Spinal cord (tissue), 9 donors: ENCODE measurements at regions not wholly inside any gene's neighbourhood (a gene's known extent, or its start where the extent isn't known, plus 50 kb on each side); places are given as distances from the start of the nearest gene placed in this dataset.
"Not testable (repeated sequence)": the region's sequence is repeated elsewhere in the genome, so short reads cannot be mapped to it uniquely, and the experiment has no call there.

Experiments used
- DNase-seq, 6 donors: peaks; one replicate each; pipeline versions ENCODE4 v3.0.0 to v3.0.0-alpha.2; 2013 to 2015; ENCODE audit warnings: low spot score in 6 of 6, low read depth in 4 of 6
- H3K27ac ChIP-seq: one replicate; pipeline ENCODE4 v1.5.1; 2013; ENCODE audit warnings: low read depth, low read length, control low read depth
- H3K27me3 ChIP-seq: one replicate; pipeline ENCODE4 v1.6.1; 2013; ENCODE audit warnings: low read length; ENCODE audit not compliant: control insufficient read depth, insufficient read depth
- H3K36me3 ChIP-seq: one replicate; pipeline ENCODE4 v1.6.1; 2013; ENCODE audit warnings: low read length; ENCODE audit not compliant: control insufficient read depth, insufficient read depth
- H3K4me1 ChIP-seq: one replicate; pipeline ENCODE4 v1.6.1; 2013; ENCODE audit warnings: low read length; ENCODE audit not compliant: control insufficient read depth, insufficient read depth
- H3K4me3 ChIP-seq: one replicate; pipeline ENCODE4 v1.5.1; 2013; ENCODE audit warnings: low read depth, low read length, control low read depth
- H3K9me3 ChIP-seq: one replicate; pipeline ENCODE4 v1.6.1; 2013; ENCODE audit warnings: low read length; ENCODE audit not compliant: control insufficient read depth, insufficient read depth
- WGBS: methylation state at CpG from one replicate; pipeline ENCODE4 v1.1.5; 2013; ENCODE audit warnings: missing lambda C conversion rate; ENCODE audit not compliant: insufficient coverage; 5-methylcytosine and 5-hydroxymethylcytosine counted together
- donor health status: healthy.

DNA sequence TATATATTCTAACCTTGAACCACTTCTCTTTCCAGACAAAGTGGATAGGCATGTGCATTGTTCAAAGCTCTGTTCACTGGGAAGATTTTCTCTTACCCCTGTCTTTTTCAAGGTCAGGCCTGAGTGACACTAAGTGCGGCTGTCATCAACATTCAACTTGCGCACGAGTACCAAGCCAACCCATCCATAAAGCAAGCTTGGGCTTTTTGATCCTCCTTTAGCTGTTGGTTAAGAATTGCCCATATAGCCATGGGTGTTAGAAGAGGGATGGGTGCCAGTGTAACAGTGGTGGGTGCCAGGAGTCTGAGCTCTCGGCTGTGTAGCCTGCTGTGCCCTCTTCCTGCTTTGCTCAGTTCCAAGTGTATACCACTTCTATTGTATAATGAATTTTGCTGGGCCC lies 136.1 kb downstream of the GLUL start:
- Histone ChIP-seq H3K27me3 (no peaks in the 10 kb centered on the region), H3K36me3 (no peaks in the 10 kb centered on the region), H3K4me1 (no peaks in the 10 kb centered on the region), H3K4me3 (no peak overlapping the region), H3K9me3 (no peaks in the 10 kb centered on the region), H3K27ac (no peak overlapping the region)
- no peak for DNase-seq
- WGBS, result no CpG with 5 or more reads among the region's 4 CpGs

DNA sequence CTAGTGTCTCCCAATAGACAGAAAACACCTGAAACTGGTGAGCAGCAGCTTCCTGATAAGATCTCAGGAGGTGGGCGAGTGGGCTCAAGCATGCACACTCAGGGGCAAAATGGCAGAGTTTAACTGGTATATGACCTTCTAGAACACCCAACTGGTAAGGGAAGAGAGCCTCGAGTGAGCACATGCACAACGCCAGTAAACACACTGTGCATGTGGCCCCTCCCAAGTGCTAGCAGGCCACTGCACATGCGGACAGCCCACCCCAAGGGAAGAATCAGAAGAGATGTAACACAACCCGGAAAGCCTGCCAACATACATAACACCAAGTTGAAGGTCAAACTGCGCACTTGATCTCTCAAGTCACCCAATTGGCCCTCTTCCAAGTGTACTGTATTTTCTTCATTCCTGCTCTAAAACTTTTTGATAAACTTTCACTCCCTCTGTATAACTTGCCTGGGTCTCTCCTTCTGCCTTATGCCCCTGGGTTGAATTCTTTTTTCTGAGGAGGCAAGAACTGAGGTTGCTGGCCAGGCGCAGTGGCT lies 138.2 kb downstream of the GLUL start:
- DNase-seq, result no peak
- Histone ChIP-seq H3K27me3 (no peaks in the 10 kb centered on the region), H3K27ac (no peak overlapping the region), H3K36me3 (no peaks in the 10 kb centered on the region), H3K9me3 (no peaks in the 10 kb centered on the region), H3K4me1 (no peaks in the 10 kb centered on the region), H3K4me3 (no peak overlapping the region)
- WGBS, result 87% methylated on average over 6 of the region's 7 CpGs

DNA sequence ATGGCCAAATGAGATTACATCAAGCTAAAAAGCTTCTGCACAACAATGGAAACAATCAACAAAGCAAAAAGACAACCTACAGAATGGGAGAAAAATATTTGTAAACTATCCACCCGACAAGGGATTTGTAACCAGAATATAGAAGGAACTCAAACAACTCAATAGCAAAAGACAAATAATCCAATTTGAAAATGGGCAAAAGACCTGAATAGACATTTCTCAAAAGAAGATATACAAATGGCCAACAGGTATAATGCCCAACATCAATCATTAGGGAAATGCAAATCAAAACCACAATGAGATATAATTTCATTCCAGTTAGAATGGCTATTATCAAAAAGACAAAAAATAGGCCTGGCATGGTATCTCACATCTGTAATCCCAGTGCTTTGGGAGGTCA lies 140.0 kb downstream of the GLUL start:
- H3K27me3 ChIP-seq, result no peaks in the 10 kb centered on the region

DNA sequence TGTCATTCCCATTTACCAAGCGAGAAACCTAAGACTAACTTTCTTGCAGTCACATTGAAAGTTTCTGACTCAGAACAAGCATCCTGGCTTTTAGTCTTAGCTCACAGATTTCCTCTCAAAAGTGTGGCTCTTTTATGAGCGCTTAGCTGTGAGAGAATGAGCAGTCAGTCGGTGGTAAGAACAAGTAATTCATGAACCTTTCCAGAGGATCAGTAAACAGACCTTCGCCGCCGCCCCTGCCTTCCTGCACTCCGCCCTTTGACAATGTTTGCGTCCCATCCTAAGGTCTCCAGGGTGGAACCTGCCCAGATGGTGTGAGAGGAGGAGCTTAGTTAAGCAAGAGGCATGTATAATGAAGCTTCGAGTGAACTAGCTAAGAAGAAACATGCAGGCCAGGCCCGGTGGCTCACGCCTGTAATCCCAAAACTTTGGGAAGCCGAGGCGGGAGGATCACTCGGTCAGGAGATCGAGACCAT lies 142.4 kb downstream of the GLUL start:
- Histone ChIP-seq H3K4me1 (no peaks in the 10 kb centered on the region), H3K9me3 (no peaks in the 10 kb centered on the region), H3K36me3 (no peaks in the 10 kb centered on the region), H3K4me3 (no peak overlapping the region), H3K27ac (no peak overlapping the region), H3K27me3 (no peaks in the 10 kb centered on the region)
- DNase-seq, result no peak
- 76% methylated on average over 12 of the region's 15 CpGs for WGBS

More for the DNA sequence above, 140.0 kb downstream of the GLUL start:
- no CpG with 5 or more reads among the region's 1 CpG for WGBS
- Histone ChIP-seq H3K27ac (no peak overlapping the region), H3K4me3 (no peak overlapping the region), H3K9me3 (no peaks in the 10 kb centered on the region), H3K4me1 (no peaks in the 10 kb centered on the region), H3K36me3 (no peaks in the 10 kb centered on the region)
- no peak for DNase-seq

DNA sequence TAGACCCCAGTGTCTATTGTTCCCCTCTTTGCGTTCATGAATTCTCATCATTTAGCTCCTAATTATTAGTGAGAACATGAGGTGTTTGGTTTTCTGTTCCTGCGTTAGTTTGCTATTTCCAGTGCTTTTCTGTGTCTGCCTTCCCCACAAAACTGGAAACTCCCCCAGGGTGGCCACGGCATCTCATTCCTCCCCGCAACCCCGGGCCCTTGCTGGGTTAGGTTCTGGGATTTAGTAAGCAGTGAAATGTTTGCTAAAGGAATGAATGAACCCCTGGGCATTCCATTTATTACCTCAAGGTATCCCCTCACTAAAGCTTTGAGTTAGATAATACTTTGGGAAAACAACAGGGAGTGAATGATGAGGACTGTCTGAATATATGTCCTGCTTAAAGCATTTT lies 142.9 kb downstream of the GLUL start:
- H3K4me3 ChIP-seq, result no peak overlapping the region
- WGBS, result no CpG with 5 or more reads among the region's 5 CpGs
- DNase-seq, result no peak
- no peak overlapping the region for H3K27ac ChIP-seq
- H3K27me3 ChIP-seq, result no peaks in the 10 kb centered on the region
- no peaks in the 10 kb centered on the region for H3K9me3 ChIP-seq
- no peaks in the 10 kb centered on the region for H3K36me3 ChIP-seq
- H3K4me1 ChIP-seq, result no peaks in the 10 kb centered on the region

DNA sequence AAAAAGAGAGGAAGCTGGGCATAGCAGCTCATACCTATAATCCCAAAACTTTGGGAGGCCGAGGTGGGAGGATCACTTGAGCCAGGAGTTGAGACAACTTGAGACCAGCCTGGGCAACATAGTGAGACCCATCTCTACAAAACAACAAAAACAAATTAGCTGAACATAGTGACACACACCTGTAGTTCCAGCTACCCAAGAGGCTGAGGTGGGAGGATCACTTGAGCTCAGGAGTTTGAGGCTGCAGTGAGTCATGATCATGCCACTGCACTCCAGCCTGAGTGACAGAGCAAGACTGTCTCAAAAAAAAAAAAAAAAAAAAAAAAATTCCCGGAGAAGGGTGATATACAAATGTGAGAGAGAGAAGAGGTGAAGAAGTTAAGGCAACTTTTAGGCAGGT lies 143.8 kb downstream of the GLUL start:
- H3K36me3 ChIP-seq, H3K27me3 ChIP-seq, H3K27ac ChIP-seq, DNase-seq, H3K4me1 ChIP-seq, H3K4me3 ChIP-seq, H3K9me3 ChIP-seq: not testable (repeated sequence)
- no CpG with 5 or more reads among the region's 2 CpGs for WGBS

DNA sequence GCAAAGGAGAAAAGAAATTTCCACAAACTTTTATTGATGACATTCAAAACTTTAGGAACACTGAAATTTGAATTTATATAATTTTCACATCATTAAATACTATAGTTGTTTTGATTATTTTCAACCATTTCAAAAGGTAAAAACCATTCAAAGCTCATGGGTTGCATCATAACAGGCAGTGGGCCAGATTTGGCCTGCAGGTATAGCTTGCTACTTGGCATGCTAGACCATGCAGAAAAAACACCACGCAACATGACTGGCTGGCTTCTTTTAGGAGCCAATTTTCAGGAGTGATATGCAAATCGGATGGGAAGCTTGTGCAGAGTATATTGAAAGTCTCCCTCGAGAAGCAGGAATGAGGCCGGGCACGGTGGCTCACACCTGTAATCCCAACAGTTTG lies 144.8 kb downstream of the GLUL start:
- Histone ChIP-seq H3K27me3 (no peaks in the 10 kb centered on the region), H3K36me3 (no peaks in the 10 kb centered on the region), H3K4me3 (no peak overlapping the region), H3K27ac (no peak overlapping the region), H3K4me1 (no peaks in the 10 kb centered on the region), H3K9me3 (no peaks in the 10 kb centered on the region)
- no peak for DNase-seq
- WGBS, result 70% methylated on average over 1 of the region's 5 CpGs

DNA sequence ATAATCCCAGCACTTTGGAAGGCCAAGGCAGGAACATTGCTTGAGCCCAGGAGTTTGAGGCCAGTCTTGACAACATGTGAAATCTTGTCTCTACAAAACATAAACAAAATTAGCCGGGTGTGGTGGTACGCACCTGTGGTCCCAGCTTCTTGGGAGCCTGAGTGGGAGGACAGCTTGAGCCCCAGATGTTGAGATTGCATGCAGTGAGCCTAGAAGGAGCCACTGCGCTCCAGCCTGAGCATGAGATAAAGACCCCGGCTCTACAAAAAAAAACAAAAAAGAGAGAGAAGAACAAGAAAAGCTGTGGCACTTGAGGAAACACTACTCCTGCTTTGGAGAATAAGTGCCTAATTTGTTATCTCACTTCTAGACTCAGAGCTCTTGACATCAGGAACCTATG lies 146.6 kb downstream of the GLUL start:
- no peak for DNase-seq
- Histone ChIP-seq H3K27ac (no peak overlapping the region), H3K4me1 (no peaks in the 10 kb centered on the region), H3K36me3 (no peaks in the 10 kb centered on the region), H3K9me3 (no peaks in the 10 kb centered on the region), H3K27me3 (no peaks in the 10 kb centered on the region), H3K4me3 (no peak overlapping the region)
- WGBS, result 100% methylated on average over 2 of the region's 4 CpGs

DNA sequence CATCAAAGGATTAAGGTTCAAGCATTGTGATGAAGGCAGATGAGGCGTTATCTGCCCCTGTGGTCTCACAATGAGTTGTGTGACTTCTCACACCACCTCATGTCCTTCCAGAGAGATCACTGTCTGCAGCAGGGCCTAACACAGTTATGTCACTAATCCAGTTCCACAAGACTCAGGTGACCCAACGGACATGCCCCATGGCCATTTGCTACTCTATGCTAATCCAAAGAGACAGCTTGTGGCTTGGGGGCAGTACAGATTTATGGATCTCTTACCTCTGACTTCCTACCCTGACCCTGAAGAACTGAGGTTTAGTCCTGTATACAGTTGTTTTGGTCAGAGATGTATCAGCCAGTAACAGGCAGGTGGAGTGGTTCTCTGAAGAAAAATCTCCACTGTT lies 147.1 kb downstream of the GLUL start:
- no peaks in the 10 kb centered on the region for H3K27me3 ChIP-seq
- H3K36me3 ChIP-seq, result no peaks in the 10 kb centered on the region
- no CpG with 5 or more reads among the region's 2 CpGs for WGBS
- no peak overlapping the region for H3K27ac ChIP-seq
- no peaks in the 10 kb centered on the region for H3K9me3 ChIP-seq
- no peaks in the 10 kb centered on the region for H3K4me1 ChIP-seq
- no peak for DNase-seq
- H3K4me3 ChIP-seq, result no peak overlapping the region

DNA sequence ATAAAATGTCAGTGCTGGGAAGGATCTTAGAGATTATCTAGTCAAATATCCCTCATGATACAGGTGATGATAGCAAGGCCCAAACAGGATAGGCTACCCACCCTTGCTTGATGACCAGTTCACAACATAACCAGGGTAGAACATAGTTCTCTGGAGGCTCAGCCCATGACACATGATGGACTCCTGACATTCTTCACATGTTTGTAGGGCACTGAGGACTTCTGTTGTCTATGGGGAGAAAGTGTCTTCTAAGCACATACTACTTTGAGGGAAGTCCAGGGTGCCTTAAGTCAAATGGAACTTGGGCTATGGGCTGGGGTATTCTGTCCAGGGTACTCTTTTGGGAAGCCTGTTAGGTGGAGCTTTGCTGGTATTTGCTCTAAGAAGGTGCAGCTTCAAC lies 148.9 kb downstream of the GLUL start:
- H3K9me3 ChIP-seq, result no peaks in the 10 kb centered on the region
- no peaks in the 10 kb centered on the region for H3K36me3 ChIP-seq
- DNase-seq, result no peak
- no peak overlapping the region for H3K27ac ChIP-seq
- H3K4me1 ChIP-seq, result no peaks in the 10 kb centered on the region
- H3K27me3 ChIP-seq, result no peaks in the 10 kb centered on the region
- H3K4me3 ChIP-seq, result no peak overlapping the region
